ENCODE measurements at regions not wholly inside any gene's neighbourhood (a gene's known extent, or its start where the extent isn't known, plus 50 kb on each side); places are given as distances from the start of the nearest gene placed in this dataset.
"Not testable (repeated sequence)": the region's sequence is repeated elsewhere in the genome, so short reads cannot be mapped to it uniquely, and the experiment has no call there.

GRCh38 chr11:25776238-25776637, 555.7 kb upstream of the ANO3 start:
- DNase-seq = no peak

GRCh38 chr11:25777343-25777742, 554.6 kb upstream of the ANO3 start:
- no peak for DNase-seq

DNA sequence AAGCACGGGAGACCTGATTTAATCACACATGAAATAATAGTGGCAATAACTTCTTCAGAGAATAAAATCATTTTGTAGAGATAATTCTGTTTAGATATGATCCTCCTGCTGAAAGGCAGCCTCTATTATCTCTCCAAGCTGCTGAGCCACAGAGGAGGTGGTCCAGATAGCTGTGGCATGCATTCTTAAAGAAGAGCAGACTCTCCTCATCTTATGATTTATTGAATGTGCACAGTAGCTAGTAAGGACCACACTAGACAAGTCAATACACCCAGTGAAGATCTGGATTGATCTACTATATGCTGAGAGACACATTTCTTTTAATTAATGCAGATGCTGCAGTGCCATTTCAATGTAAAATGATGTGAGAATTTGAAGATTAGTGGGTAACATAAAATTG, 552.9 kb upstream of the ANO3 start:
- DNase-seq = no peak

DNA sequence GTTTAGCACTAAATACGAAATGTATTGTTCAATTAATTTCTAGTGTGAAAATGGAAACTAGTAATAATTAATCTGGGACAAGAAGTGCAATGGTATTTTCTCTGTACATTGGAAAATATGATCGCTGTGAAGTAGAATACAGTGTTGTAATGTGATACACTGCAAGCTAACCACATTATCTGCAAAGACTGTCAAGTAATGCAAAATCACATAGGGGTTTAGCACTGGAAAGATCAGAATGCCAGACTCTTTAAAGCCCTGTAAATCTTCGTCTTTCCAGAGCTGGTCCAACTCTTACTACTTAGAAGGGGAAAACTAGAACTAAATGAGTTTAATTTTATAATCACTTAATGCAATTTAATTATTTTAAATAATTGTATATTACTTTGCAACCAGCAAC, 544.5 kb upstream of the ANO3 start:
- DNase-seq = no peak

- no peak for DNase-seq
Measured at GRCh38 chr11:25790396-25790795, 541.5 kb upstream of the ANO3 start.

- DNase-seq = no peak
Measured at GRCh38 chr11:25793637-25794036, 538.3 kb upstream of the ANO3 start.

DNA sequence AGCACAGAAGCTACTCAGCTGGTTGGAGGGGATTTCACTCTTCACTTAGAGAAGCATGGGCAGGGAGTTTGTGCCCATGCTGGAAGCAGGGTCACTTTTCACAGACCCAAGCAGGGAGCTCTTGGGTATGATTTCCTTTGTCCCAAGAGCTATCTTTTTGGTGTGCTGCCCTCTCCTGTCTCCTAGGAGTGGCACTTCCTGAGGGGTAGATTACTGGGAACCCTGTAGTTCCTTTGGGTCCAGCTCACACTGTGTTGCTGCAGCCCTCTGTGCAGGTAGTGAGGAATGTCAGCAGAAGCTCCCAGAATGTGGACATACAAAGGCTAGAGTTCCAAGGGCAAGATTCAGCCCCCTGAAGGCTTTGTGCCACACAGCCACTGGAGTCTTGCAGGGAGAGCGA, 537.1 kb upstream of the ANO3 start:
- DNase-seq = no peak

- no peak for DNase-seq
Measured at GRCh38 chr11:25816411-25816810, 515.5 kb upstream of the ANO3 start.

DNA sequence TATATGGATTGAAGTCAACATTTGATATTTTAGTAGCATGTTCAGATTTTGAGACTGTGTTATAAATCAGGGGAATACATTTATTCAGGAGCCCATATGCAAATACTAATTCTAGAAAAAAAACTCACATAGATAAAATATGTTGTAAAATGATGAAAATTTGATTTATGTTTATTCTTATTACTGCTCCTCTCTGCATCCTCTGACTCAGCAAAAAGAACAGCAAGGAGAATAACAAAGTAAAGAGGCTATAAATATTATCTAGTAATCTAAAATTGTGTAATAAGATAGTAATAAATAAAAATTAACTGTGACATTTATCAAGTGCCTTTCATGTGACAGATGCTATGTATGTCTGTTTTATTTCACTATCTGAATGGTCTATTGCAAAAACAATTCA, 507.2 kb upstream of the ANO3 start:
- no peak for DNase-seq

GRCh38 chr11:25831485-25831884, 500.4 kb upstream of the ANO3 start:
- not testable (repeated sequence) for DNase-seq

- no peak for DNase-seq
Measured at GRCh38 chr11:25838918-25839625, 492.9 kb upstream of the ANO3 start.

DNA sequence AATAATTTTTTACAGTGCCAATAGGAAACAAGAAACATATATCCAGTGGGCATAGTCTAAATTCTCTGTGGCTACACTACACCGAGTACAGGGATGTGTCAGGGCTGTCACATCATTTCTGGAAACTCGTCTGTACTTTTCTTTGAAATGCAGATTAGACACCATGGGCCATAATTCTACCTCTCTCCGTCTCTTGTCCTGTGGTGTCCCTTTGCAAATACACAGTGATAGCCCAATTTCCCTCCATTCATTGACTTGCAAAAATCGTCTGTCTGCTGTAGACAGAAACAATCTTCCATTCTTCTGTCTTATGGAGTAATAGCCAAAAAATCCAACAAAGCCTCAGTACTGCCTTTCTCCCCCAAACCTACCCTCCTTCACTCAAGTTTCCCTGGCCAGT, 487.1 kb upstream of the ANO3 start:
- no peak for DNase-seq

GRCh38 chr11:25855916-25856315, 476.0 kb upstream of the ANO3 start:
- DNase-seq = no peak

DNA sequence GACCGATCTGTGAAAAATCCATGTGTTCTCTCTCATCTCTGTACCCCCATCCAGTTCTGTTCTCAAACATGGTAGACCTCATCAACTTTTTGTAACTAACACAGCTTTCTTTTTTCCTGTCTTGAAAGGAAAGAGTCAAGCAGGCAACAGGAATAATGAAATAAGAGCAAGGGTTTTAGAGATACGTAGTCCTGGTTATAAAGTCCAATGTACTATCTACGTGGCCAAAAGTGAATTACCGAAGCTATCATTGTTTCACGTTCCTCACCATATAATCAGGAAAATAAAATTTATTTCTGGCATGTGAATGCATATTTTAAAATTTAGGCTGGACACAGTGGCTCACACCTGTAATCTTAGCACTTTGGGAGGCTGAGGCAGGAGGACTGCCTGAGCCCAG, 472.2 kb upstream of the ANO3 start:
- no peak for DNase-seq

- no peak for DNase-seq
Measured at GRCh38 chr11:25860677-25861450, 471.1 kb upstream of the ANO3 start.

DNA sequence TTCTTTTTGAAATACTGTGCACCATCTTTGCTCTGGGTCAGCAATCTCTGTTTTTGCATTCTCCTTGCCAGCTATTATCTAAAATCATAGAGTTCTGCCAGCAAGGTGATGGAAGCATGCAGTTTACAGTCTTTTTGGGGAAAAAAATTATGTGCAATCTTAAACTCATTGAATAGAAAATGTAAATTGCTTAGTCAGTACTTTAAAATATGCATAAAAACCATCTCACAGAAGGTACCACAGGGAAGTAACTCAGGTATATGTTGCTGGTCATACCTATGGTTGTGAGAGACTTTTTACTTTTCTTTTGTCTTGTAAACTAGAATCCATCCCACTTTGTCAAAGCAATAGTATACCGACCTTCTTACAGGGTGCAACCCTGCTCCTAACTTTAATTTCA, 469.8 kb upstream of the ANO3 start:
- DNase-seq = no peak

- no peak for DNase-seq
Measured at GRCh38 chr11:25863986-25864385, 467.9 kb upstream of the ANO3 start.

GRCh38 chr11:25876456-25876965, 455.4 kb upstream of the ANO3 start:
- DNase-seq = no peak

DNA sequence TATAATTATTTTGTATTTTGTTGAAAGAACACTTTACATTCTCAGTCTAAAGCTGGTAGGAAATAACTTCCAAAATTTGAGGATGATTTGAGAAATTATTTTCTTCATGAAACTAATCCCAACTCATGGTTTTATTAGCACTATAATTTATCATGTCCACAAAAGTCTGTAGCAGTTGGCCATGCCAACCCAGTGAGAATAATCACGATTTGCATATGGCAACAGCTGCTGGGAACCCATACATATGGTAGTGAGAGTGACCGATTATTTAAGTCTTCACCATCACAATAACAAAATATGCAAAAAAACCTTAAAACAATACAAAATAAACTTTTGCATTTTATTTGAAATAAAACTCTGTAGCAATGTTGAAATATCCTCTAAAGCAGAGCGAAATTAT, 445.9 kb upstream of the ANO3 start:
- no peak for DNase-seq

DNA sequence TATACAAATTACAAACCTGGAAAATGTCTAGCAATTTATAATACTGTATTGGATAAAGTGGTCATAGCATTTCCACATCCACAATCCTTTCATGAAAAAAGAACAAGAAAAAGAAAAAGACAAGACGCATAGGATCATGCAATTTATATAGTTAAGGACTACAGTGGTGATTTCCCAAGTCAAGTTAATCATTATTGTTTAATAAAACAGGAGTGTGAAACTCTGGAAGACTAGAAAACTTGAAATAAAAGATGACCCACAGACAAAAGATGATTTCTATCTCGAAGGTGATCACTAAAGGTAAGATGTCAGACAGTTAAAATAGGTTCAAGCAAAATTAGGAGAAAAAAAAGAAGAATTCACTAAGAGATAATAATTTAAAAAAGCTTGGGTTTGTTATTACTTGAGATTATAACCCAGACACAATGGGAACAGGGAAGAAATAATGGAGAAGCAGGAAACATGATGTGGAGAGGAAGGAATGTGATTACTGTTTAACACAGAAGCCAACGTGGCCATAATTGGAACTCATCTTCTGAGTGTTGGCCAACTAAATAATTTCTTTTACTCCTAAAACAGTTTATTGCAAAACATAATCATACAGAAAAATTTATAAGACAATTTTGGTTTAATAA, 441.2 kb upstream of the ANO3 start:
- DNase-seq = no peak

DNA sequence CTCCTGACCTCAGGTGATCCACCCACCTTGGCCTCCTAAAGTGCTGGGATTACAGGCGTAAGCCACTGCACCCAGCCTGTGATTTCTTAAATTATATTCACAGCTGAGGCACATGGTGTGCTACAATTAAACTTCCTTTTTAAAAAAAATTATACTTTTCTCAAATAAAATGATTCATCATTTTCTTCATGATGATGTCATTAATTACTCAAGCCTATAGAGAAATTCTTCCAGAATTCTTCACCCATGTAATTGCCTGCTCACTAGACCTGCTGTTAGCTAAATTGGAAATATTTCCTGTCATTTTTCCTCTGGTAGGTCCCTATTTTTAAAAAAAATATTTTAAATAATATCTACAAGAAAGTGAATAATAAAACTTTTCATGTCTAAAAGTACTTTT, 440.0 kb upstream of the ANO3 start:
- no peak for DNase-seq

- no peak for DNase-seq
Measured at GRCh38 chr11:25899617-25900160, 432.2 kb upstream of the ANO3 start.

DNA sequence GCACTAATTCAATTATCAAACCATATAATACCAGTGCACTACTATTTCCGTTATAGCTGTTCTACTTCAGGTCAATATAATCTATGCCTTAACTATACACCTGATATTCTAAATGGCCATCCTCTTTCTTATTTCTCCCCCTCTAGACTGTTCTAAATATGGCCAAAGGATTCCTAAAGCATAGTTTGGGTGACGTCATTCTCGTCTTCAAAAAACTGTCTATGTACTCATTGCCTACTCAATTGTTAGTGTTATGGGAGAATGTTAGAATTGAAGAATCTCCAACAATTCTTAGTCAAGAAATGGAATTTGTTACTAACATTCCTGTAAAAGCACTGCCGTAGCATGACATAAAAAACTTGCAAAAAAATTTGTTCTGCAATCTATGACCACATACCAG, 431.1 kb upstream of the ANO3 start:
- DNase-seq = no peak

GRCh38 chr11:25901415-25901814, 430.5 kb upstream of the ANO3 start:
- DNase-seq = no peak
